ENCODE measurements at regions not wholly inside any gene's neighbourhood (a gene's known extent, or its start where the extent isn't known, plus 50 kb on each side); places are given as distances from the start of the nearest gene placed in this dataset.

DNA sequence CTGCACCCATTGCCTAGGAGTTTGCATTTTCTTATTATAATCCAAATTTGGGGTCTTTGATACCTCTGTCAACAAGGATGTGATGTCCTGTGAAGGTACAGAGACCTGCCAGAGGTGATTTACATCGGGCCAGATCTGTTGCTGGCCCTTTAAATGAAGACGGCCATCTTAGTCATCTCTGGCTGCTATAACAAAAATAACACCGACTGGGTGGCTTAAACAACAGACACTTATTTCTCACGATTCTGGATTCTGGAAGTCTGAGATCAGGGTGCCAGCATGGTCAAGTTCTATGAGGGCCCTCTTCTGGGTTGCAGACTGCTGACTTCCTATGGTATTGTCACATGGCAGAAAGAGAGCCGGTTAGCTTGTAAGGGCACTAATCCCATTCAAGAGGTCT is 75.7 kb downstream of the F11 start:
- DNase-seq (ENCODE audit: low read depth): no peak
- H3K4me3 ChIP-seq (ENCODE audit: low read depth, low read length): no peak overlapping the region
- TF ChIP-seq POLR2A (IDR thresholded peaks at IDR 0.05; ENCODE audit: extremely low read depth, insufficient read length) (no peak), MYC (IDR thresholded peaks at IDR 0.05; ENCODE audit: low read depth, low read length) (no peak)
- TF ChIP-seq, protein P1, sequence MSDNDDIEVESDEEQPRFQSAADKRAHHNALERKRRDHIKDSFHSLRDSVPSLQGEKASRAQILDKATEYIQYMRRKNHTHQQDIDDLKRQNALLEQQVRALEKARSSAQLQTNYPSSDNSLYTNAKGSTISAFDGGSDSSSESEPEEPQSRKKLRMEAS (IDR thresholded peaks at IDR 0.05; ENCODE audit: low read depth, low read length): no peak
- TF ChIP-seq, protein P2, sequence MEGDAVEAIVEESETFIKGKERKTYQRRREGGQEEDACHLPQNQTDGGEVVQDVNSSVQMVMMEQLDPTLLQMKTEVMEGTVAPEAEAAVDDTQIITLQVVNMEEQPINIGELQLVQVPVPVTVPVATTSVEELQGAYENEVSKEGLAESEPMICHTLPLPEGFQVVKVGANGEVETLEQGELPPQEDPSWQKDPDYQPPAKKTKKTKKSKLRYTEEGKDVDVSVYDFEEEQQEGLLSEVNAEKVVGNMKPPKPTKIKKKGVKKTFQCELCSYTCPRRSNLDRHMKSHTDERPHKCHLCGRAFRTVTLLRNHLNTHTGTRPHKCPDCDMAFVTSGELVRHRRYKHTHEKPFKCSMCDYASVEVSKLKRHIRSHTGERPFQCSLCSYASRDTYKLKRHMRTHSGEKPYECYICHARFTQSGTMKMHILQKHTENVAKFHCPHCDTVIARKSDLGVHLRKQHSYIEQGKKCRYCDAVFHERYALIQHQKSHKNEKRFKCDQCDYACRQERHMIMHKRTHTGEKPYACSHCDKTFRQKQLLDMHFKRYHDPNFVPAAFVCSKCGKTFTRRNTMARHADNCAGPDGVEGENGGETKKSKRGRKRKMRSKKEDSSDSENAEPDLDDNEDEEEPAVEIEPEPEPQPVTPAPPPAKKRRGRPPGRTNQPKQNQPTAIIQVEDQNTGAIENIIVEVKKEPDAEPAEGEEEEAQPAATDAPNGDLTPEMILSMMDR (IDR thresholded peaks at IDR 0.05; ENCODE audit: low read depth, low read length): no peak

Measured in NB4 (cell line).